Natural killer cell treated with Interleukin-12 subunit alpha and Interleukin-12 subunit beta and Interleukin-15 and Interleukin-18, amount 100 ng/mL, for 72 hours (primary cell): ENCODE measurements at regions not wholly inside any gene's neighbourhood (a gene's known extent, or its start where the extent isn't known, plus 50 kb on each side); places are given as distances from the start of the nearest gene placed in this dataset.

Source experiments
- ATAC-seq, 2 donors: fragments of 150-1000 bp; cut with Tn5 transposase in 1 of 2; sonication (Bioruptor Pico), chemical (Tn5 transposase) in 1 of 2; 2 replicates each; pipeline ENCODE4 v1.10.0; 2021
- DNase-seq: peaks from one replicate; pipeline ENCODE4 v3.0.0; 2022; ENCODE audit warnings: low spot score
- H3K27ac Mint-ChIP-seq, 2 donors: 1 replicate in 1 of 2; 2 replicates in 1 of 2; pipeline ENCODE4 v1.8.0; 2022; ENCODE audit warnings: mixed read lengths in 2 of 2, mild to moderate bottlenecking in 1 of 2, moderate library complexity in 1 of 2
- H3K27me3 Mint-ChIP-seq, 2 donors: 1 replicate in 1 of 2; 2 replicates in 1 of 2; pipeline ENCODE4 v1.8.0; 2022; ENCODE audit warnings: mixed read lengths in 2 of 2
- H3K36me3 Mint-ChIP-seq: one replicate; pipeline ENCODE4 v1.8.0; 2022; ENCODE audit warnings: mixed read lengths
- H3K4me1 Mint-ChIP-seq, 2 donors: 1 replicate in 1 of 2; 2 replicates in 1 of 2; pipeline ENCODE4 v1.8.0; 2022; ENCODE audit warnings: low read depth in 2 of 2, mixed read lengths in 2 of 2, mild to moderate bottlenecking in 1 of 2
- H3K4me3 Mint-ChIP-seq: one replicate; pipeline ENCODE4 v1.8.0; 2022; ENCODE audit warnings: mixed read lengths
- H3K9me3 Mint-ChIP-seq: 2 replicates; pipeline ENCODE4 v1.8.0; 2022; ENCODE audit warnings: mixed read lengths

DNA sequence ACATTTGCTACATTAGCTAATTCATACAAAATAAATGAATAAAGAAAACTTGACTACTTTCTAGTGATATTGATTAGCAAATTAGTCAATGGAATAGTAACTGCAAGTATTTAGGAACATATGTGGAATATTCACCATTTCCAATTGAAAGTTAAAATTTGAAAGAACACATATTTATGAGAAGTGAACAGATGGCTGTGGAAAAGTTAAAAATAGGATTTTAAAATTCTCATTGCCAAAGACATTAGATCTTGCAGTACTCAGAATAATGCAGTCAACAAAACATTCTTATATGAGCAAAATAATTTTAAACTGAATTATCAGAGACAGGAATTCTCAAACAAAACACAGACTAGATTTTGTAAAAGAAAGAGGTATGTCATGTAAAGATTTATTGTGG lies 613.9 kb upstream of the NOVA1 start:
- Mint-ChIP-seq H3K27ac (no peak overlapping the region), H3K36me3 (no peaks in the 10 kb centered on the region), H3K27me3 (no peaks in the 10 kb centered on the region), H3K9me3 (peaks cover 29% of the 10 kb centered on the region), H3K4me3 (no peak overlapping the region), H3K4me1 (no peaks in the 10 kb centered on the region)
- no peak for ATAC-seq
- no peak for DNase-seq

- no peaks in the 10 kb centered on the region for H3K27me3 Mint-ChIP-seq
- DNase-seq: no peak
- no peak overlapping the region for H3K4me3 Mint-ChIP-seq
- H3K9me3 Mint-ChIP-seq: peaks cover 25% of the 10 kb centered on the region
- no peak overlapping the region for H3K27ac Mint-ChIP-seq
- H3K4me1 Mint-ChIP-seq: no peaks in the 10 kb centered on the region
- ATAC-seq: no peak
- peaks cover 22% of the 10 kb centered on the region for H3K36me3 Mint-ChIP-seq
Measured at GRCh38 chr14:27222671-27223070, 624.8 kb upstream of the NOVA1 start.

GRCh38 chr14:27223906-27224305 lies 626.1 kb upstream of the NOVA1 start:
- Mint-ChIP-seq H3K36me3 (peaks cover 21% of the 10 kb centered on the region), H3K9me3 (peaks cover 30% of the 10 kb centered on the region), H3K4me1 (no peaks in the 10 kb centered on the region), H3K27ac (no peak overlapping the region), H3K4me3 (no peak overlapping the region), H3K27me3 (no peaks in the 10 kb centered on the region)
- no peak for DNase-seq
- no peak for ATAC-seq

DNA sequence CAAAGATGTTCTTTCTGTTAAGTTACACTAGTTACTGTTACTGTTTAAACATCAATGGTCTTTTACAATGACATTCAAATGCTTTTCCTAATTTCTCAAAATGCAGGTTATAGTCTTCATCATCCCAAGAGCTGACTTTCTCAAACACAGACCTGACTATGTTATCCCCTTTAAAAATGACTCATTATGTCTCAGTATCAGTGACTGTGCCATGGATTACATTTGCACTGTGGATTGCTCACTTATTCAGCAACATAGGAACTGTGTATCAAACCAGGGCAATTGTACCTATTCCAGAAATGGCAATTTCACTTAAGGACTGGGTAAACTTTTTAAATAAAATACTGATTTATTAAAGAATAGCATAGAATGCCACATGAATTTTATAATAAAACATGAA lies 630.2 kb upstream of the NOVA1 start:
- H3K4me3 Mint-ChIP-seq: no peak overlapping the region
- H3K27me3 Mint-ChIP-seq: no peaks in the 10 kb centered on the region
- no peak overlapping the region for H3K27ac Mint-ChIP-seq
- no peak for DNase-seq
- H3K36me3 Mint-ChIP-seq: peaks cover 10% of the 10 kb centered on the region
- no peaks in the 10 kb centered on the region for H3K4me1 Mint-ChIP-seq
- H3K9me3 Mint-ChIP-seq: peaks cover 22% of the 10 kb centered on the region
- ATAC-seq: no peak

DNA sequence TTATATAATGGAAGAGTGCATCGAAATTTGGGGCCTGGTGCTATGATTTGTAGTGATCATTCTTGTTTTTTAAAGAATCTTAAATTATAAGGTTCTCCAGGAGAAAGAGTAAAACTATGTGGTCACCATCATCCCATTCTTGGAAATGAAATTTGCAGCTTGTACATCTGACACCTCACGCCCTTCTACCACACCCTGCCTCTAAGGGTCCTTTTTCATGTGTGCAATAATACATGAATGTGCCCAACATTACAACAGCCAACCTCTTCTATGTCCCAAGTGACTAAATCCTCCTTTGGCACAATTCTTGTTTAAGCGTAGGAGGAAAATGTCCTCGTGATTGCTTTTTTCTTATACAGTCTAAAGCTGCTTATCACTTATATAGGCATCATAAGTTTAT lies 636.5 kb upstream of the NOVA1 start:
- no peaks in the 10 kb centered on the region for H3K4me1 Mint-ChIP-seq
- no peak overlapping the region for H3K27ac Mint-ChIP-seq
- H3K9me3 Mint-ChIP-seq: peaks cover 19% of the 10 kb centered on the region
- ATAC-seq (no peak), DNase-seq (no peak)
- H3K27me3 Mint-ChIP-seq: no peaks in the 10 kb centered on the region
- no peak overlapping the region for H3K4me3 Mint-ChIP-seq
- peaks cover 14% of the 10 kb centered on the region for H3K36me3 Mint-ChIP-seq

GRCh38 chr14:27236601-27237000 lies 638.8 kb upstream of the NOVA1 start:
- DNase-seq (no peak), ATAC-seq (no peak)
- Mint-ChIP-seq H3K36me3 (peaks cover 8% of the 10 kb centered on the region), H3K4me1 (no peaks in the 10 kb centered on the region), H3K27ac (no peak overlapping the region), H3K27me3 (no peaks in the 10 kb centered on the region), H3K9me3 (peaks cover 14% of the 10 kb centered on the region), H3K4me3 (no peak overlapping the region)

DNA sequence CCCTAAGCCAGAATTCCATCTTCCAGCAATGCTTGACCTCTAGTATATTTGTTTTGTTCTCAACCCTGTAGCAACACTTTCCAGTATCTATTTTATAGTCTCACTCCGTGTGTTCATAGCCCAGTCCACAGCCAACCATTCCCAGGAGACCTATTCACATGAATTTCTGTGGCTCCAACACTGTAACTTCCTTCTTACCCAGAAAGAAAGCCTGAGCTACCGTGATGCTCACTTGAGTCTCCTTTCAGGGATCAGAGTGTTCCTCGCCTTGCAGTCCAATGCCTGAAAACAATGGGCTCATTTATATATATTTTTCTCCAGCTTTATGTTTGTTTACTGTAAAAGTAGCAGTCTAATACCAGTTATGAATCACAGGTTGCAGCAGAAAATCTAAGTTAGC lies 645.0 kb upstream of the NOVA1 start:
- Mint-ChIP-seq H3K4me1 (no peaks in the 10 kb centered on the region), H3K9me3 (peaks cover 20% of the 10 kb centered on the region), H3K36me3 (peaks cover 4% of the 10 kb centered on the region), H3K4me3 (no peak overlapping the region), H3K27me3 (no peaks in the 10 kb centered on the region), H3K27ac (no peak overlapping the region)
- no peak for ATAC-seq
- DNase-seq: no peak

DNA sequence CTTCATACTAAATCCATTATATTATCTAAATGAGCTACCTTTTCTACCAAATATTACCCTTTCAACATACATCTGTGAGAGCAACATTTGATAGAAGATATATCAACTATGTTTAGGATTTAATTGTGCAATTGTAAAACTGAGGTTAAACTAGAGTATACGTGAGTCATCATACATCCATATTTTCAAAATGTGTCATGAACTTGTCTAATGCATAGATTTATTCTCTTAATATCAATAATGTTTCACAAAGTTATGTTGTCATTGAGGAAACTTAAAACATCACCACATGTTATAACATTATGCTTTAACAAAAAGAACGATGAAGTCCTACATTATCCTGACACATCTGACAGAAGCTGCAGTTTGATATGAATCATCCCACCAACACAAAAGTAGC lies 645.5 kb upstream of the NOVA1 start:
- no peak overlapping the region for H3K4me3 Mint-ChIP-seq
- no peak for DNase-seq
- H3K4me1 Mint-ChIP-seq: no peaks in the 10 kb centered on the region
- peaks cover 1% of the 10 kb centered on the region for H3K36me3 Mint-ChIP-seq
- peaks cover 19% of the 10 kb centered on the region for H3K9me3 Mint-ChIP-seq
- H3K27me3 Mint-ChIP-seq: no peaks in the 10 kb centered on the region
- no peak overlapping the region for H3K27ac Mint-ChIP-seq
- no peak for ATAC-seq

- Mint-ChIP-seq H3K4me3 (no peak overlapping the region), H3K4me1 (no peaks in the 10 kb centered on the region), H3K27ac (no peak overlapping the region), H3K27me3 (no peaks in the 10 kb centered on the region), H3K9me3 (peaks cover 29% of the 10 kb centered on the region), H3K36me3 (no peaks in the 10 kb centered on the region)
- DNase-seq (no peak), ATAC-seq (no peak)
Measured at GRCh38 chr14:27245947-27246346, 648.1 kb upstream of the NOVA1 start.

GRCh38 chr14:27253966-27254365 lies 656.1 kb upstream of the NOVA1 start:
- DNase-seq: no peak
- Mint-ChIP-seq H3K36me3 (no peaks in the 10 kb centered on the region), H3K9me3 (peaks cover 23% of the 10 kb centered on the region), H3K4me3 (no peak overlapping the region), H3K27ac (no peak overlapping the region), H3K4me1 (no peaks in the 10 kb centered on the region), H3K27me3 (no peaks in the 10 kb centered on the region)
- no peak for ATAC-seq

DNA sequence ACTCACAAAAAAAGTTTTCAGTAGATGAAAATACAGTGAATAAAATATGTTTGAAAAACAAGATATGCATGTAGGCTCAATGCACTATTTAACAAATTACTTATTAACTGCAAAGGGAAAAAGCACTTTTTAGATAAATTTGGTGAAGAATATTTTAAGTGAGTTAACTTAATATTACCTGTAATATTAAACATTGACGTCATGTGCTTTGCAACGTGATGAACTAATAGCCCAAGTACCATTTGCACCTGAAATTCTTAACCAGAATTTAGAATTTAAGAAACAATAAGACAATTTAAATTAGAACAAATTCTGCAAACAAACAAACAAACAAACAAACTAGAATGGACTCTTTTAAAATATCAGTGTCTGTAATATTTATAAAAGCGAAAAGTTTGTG lies 659.0 kb upstream of the NOVA1 start:
- Mint-ChIP-seq H3K4me1 (no peaks in the 10 kb centered on the region), H3K27ac (no peak overlapping the region), H3K27me3 (no peaks in the 10 kb centered on the region), H3K9me3 (peaks cover 17% of the 10 kb centered on the region), H3K36me3 (no peaks in the 10 kb centered on the region), H3K4me3 (no peak overlapping the region)
- DNase-seq: no peak
- no peak for ATAC-seq

DNA sequence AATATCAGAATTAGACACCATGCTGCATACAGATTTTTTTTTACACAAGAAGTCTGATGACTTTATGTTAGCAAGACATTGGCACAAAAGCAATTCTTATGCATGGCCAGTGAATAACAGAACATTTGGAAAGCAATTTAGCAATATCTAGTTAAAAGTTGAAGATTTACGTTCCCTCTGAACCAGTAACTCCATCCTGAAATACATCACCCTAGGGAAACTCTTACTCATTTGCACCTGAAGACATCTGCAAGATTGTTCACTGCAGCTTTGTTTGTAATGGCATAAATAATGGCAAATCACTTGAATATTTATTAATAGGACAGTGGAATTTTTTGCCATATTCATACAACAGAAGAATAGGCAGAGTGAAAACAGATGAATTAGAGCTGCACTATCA lies 670.0 kb upstream of the NOVA1 start:
- H3K36me3 Mint-ChIP-seq: no peaks in the 10 kb centered on the region
- no peaks in the 10 kb centered on the region for H3K4me1 Mint-ChIP-seq
- DNase-seq: no peak
- no peak overlapping the region for H3K4me3 Mint-ChIP-seq
- H3K9me3 Mint-ChIP-seq: peaks cover 15% of the 10 kb centered on the region
- ATAC-seq: no peak
- no peak overlapping the region for H3K27ac Mint-ChIP-seq
- H3K27me3 Mint-ChIP-seq: no peaks in the 10 kb centered on the region

DNA sequence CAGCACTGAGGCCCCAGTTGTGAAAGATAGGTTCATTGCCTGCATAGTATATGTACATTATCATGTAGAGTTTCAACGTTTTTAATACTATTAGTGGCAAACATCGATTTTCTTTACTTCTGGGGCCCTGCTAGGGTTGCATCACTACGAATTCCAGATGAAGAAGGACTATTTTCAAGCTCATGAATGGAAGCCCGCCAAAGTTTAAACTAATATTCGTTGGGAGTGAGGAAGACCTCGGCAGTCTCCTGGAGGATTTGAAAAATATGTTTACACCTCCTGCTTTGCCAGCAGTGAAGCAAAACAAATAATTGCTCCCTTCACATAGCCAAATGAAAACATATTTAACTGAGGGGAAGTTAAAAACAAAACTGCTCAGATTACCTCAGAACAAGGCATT lies 672.9 kb upstream of the NOVA1 start:
- Mint-ChIP-seq H3K4me3 (no peak overlapping the region), H3K27me3 (no peaks in the 10 kb centered on the region), H3K36me3 (no peaks in the 10 kb centered on the region), H3K4me1 (no peaks in the 10 kb centered on the region), H3K9me3 (peaks cover 18% of the 10 kb centered on the region), H3K27ac (no peak overlapping the region)
- DNase-seq: no peak
- ATAC-seq: no peak

DNA sequence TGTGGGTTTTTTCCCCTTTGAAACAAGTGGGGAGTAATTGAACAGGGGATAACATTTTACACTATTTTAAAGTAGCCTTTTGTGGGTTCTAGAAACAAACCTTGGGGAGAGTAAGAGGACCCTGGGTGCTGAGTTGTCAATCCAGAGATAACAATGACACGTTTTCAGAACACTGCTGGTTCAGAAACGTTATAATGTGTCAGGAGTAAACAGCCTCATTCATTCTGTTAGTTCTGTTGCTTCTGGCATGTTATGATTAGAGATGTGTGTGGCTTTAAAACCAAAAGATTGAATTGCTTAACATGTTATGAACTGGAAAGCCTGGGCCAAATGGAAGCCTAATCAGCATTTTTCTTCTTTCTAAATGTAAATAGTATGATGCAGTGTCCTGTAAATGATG lies 680.5 kb upstream of the NOVA1 start:
- no peaks in the 10 kb centered on the region for H3K36me3 Mint-ChIP-seq
- ATAC-seq (no peak), DNase-seq (no peak)
- peaks cover 8% of the 10 kb centered on the region for H3K9me3 Mint-ChIP-seq
- H3K4me1 Mint-ChIP-seq: no peaks in the 10 kb centered on the region
- no peaks in the 10 kb centered on the region for H3K27me3 Mint-ChIP-seq
- H3K27ac Mint-ChIP-seq: no peak overlapping the region
- H3K4me3 Mint-ChIP-seq: no peak overlapping the region

DNA sequence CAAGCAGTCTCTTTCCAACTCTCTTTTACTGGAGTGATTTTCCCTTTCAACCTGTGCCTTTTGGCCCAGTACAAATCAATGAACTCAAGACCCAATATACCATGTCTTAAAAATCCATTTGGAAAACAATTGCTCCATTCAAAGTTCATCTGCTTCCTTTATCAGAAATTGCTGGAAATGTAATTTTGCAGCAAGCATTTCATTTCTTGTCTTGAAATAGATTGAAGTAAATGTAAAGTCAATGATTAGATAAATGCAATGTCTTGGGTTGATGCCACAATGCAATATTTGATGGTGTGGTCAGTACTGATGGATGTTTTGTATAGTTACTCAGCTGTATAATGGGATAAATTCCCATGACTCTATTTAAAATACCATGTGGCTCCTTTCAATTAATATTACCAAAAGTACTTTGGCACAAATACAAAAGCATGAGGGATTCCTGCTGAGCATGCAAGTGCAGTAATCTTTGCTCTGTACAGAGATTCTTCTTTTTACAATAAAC lies 707.7 kb upstream of the NOVA1 start:
- Mint-ChIP-seq H3K4me1 (no peaks in the 10 kb centered on the region), H3K9me3 (peaks cover 8% of the 10 kb centered on the region), H3K27me3 (no peaks in the 10 kb centered on the region), H3K27ac (no peak overlapping the region), H3K36me3 (no peaks in the 10 kb centered on the region), H3K4me3 (no peak overlapping the region)
- DNase-seq: no peak
- ATAC-seq: no peak
